DND-41 (cell line): ENCODE measurements at regions not wholly inside any gene's neighbourhood (a gene's known extent, or its start where the extent isn't known, plus 50 kb on each side); places are given as distances from the start of the nearest gene placed in this dataset.

ENCODE experiments used
- EZH2 ChIP-seq: IDR thresholded peaks from 3 replicates; pipeline ENCODE4 v1.6.1; 2012; ENCODE audit warnings: borderline replicate concordance, low read depth, mild to moderate bottlenecking, moderate library complexity, low read length, inconsistent platforms; ENCODE audit not compliant: severe bottlenecking
- TF ChIP-seq, protein P1 (sequence below): IDR thresholded peaks from 2 replicates; pipeline ENCODE4 v1.5.1; 2012; ENCODE audit warnings: borderline replicate concordance, low read length, moderate library complexity, mild to moderate bottlenecking; ENCODE audit not compliant: poor library complexity, severe bottlenecking; ENCODE audit errors: extremely low read depth

DNA sequence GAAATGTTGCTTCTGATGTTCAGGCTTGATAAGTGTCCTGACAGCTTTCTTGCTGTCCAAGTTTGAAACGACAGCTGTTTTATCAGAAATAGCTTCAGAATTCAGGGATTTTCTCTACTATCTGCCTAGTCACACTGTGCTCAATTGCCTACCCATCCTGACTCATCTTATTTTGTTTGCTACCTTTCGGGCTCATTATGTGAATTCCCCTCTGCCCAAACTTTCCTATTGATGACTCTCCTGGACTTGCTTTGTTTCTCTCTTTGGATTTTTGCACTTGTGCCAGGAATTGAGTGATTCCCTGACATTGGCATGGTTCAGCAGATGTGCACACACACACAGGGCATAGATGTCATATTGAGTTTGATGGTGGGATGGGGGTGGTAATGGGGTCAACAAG lies 1052.6 kb upstream of the PIK3C3 start:
- TF ChIP-seq, protein P1, sequence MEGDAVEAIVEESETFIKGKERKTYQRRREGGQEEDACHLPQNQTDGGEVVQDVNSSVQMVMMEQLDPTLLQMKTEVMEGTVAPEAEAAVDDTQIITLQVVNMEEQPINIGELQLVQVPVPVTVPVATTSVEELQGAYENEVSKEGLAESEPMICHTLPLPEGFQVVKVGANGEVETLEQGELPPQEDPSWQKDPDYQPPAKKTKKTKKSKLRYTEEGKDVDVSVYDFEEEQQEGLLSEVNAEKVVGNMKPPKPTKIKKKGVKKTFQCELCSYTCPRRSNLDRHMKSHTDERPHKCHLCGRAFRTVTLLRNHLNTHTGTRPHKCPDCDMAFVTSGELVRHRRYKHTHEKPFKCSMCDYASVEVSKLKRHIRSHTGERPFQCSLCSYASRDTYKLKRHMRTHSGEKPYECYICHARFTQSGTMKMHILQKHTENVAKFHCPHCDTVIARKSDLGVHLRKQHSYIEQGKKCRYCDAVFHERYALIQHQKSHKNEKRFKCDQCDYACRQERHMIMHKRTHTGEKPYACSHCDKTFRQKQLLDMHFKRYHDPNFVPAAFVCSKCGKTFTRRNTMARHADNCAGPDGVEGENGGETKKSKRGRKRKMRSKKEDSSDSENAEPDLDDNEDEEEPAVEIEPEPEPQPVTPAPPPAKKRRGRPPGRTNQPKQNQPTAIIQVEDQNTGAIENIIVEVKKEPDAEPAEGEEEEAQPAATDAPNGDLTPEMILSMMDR, result no peak
- no peak for TF ChIP-seq EZH2
